GM23338 (cell line): ENCODE measurements at regions not wholly inside any gene's neighbourhood (a gene's known extent, or its start where the extent isn't known, plus 50 kb on each side); places are given as distances from the start of the nearest gene placed in this dataset.

Experiments used
- ATAC-seq: fragments of 200-7000 bp; cut with Tn5 transposase; 3 replicates; pipeline ENCODE4 v1.9.1; 2020
- DNase-seq: peaks from one replicate; pipeline ENCODE4 v3.0.0-alpha.2; 2015; ENCODE audit warnings: low spot score
- H2AFZ ChIP-seq: fragments of 200-600 bp; sonication (generic); 2 replicates; pipeline ENCODE4 v1.8.0; 2016; ENCODE audit warnings: antibody characterized with exemption, mild to moderate bottlenecking, moderate library complexity
- H3F3A ChIP-seq: fragments of 200-600 bp; sonication (generic); replicated peaks from 2 replicates; pipeline ENCODE4 v1.8.0; 2017; ENCODE audit warnings: antibody characterized with exemption, mixed run types, low read depth
- H3K27ac ChIP-seq: fragments of 200-600 bp; sonication (generic); 2 replicates; pipeline ENCODE4 v1.6.1; 2016; ENCODE audit warnings: low read depth
- H3K27me3 ChIP-seq: fragments of 200-600 bp; sonication (generic); 2 replicates; pipeline ENCODE4 v1.8.0; 2016; ENCODE audit warnings: mild to moderate bottlenecking, mixed run types, moderate library complexity; ENCODE audit not compliant: insufficient read depth
- H3K36me3 ChIP-seq: fragments of 200-600 bp; sonication (generic); 2 replicates; pipeline ENCODE4 v1.8.0; 2016; ENCODE audit warnings: mild to moderate bottlenecking; ENCODE audit not compliant: insufficient read depth
- H3K4me1 ChIP-seq: fragments of 200-600 bp; sonication (generic); 2 replicates; pipeline ENCODE4 v1.8.0; 2016; ENCODE audit warnings: mild to moderate bottlenecking, moderate library complexity; ENCODE audit not compliant: insufficient read depth
- H3K4me2 ChIP-seq: fragments of 200-600 bp; sonication (generic); 2 replicates; pipeline ENCODE4 v1.7.1; 2017; ENCODE audit warnings: mixed run types
- H3K4me3 ChIP-seq: fragments of 200-600 bp; sonication (generic); 2 replicates; pipeline ENCODE4 v1.6.1; 2016; ENCODE audit warnings: mixed run types
- H3K79me2 ChIP-seq: fragments of 200-600 bp; sonication (generic); replicated peaks from 2 replicates; pipeline ENCODE4 v1.8.0; 2017; ENCODE audit warnings: mild to moderate bottlenecking; ENCODE audit not compliant: insufficient read depth
- H3K9me2 ChIP-seq: fragments of 200-600 bp; sonication (generic); 2 replicates; pipeline ENCODE4 v1.8.0; 2017; ENCODE audit not compliant: insufficient read depth
- H4K20me1 ChIP-seq: fragments of 200-600 bp; sonication (generic); replicated peaks from 2 replicates; pipeline ENCODE4 v1.8.0; 2017; ENCODE audit warnings: mild to moderate bottlenecking; ENCODE audit not compliant: insufficient read depth
- H3K27ac Mint-ChIP-seq: 2 replicates; pipeline ENCODE4 v1.8.0; 2020; ENCODE audit warnings: inconsistent platforms, mild to moderate bottlenecking, moderate library complexity, mixed read lengths
- H3K27me3 Mint-ChIP-seq: 3 replicates; pipeline ENCODE4 v1.8.0; 2022; ENCODE audit warnings: low read depth, mild to moderate bottlenecking, moderate library complexity, mixed read lengths, inconsistent platforms; ENCODE audit not compliant: insufficient read depth, poor library complexity
- H3K36me3 Mint-ChIP-seq: 3 replicates; pipeline ENCODE4 v1.8.0; 2021; ENCODE audit warnings: low read depth, mild to moderate bottlenecking, inconsistent platforms, moderate library complexity, mixed read lengths
- H3K4me1 Mint-ChIP-seq: 3 replicates; pipeline ENCODE4 v1.8.0; 2020; ENCODE audit warnings: mild to moderate bottlenecking, inconsistent platforms, mixed read lengths
- H3K4me3 Mint-ChIP-seq: 3 replicates; pipeline ENCODE4 v1.8.0; 2021; ENCODE audit warnings: moderate library complexity, mild to moderate bottlenecking, inconsistent platforms, mixed read lengths
- H3K9me3 Mint-ChIP-seq: 3 replicates; pipeline ENCODE4 v1.8.0; 2020; ENCODE audit warnings: moderate library complexity, mild to moderate bottlenecking, inconsistent platforms, mixed read lengths
- CREB1 ChIP-seq: fragments of 250-450 bp; sonication (Bioruptor Pico); IDR thresholded peaks from 2 replicates; pipeline ENCODE4 v1.5.0; 2020; ENCODE audit warnings: low read depth, mild to moderate bottlenecking, moderate library complexity
- CTCF ChIP-seq, 2 experiments: fragments of 200-600 bp in 1 of 2; sonication (generic) in 1 of 2; conservative IDR thresholded peaks; 2 replicates each; pipeline versions ENCODE4 v1.5.1 to v1.6.1; 2016 to 2017; ENCODE audit warnings: antibody characterized with exemption in 2 of 2, low read depth in 2 of 2, mild to moderate bottlenecking in 2 of 2, moderate library complexity in 1 of 2
- ETS1 ChIP-seq: IDR thresholded peaks from 2 replicates; pipeline ENCODE4 v1.6.1; 2016; ENCODE audit warnings: antibody characterized with exemption
- EZH2 ChIP-seq: fragments of 200-600 bp; sonication (generic); IDR thresholded peaks from one replicate; pipeline ENCODE4 v1.8.0; 2017; ENCODE audit warnings: antibody characterized with exemption, mild to moderate bottlenecking, low read depth; ENCODE audit not compliant: unreplicated experiment
- EZH2phosphoT487 ChIP-seq: fragments of 200-600 bp; sonication (generic); IDR thresholded peaks from one replicate; pipeline ENCODE4 v1.8.1; 2018; ENCODE audit warnings: antibody characterized with exemption; ENCODE audit not compliant: unreplicated experiment
- JUNB ChIP-seq: IDR thresholded peaks from one replicate; pipeline ENCODE4 v1.6.1; 2016; ENCODE audit warnings: antibody characterized with exemption; ENCODE audit not compliant: unreplicated experiment
- NANOG ChIP-seq: IDR thresholded peaks from 2 replicates; pipeline ENCODE4 v1.6.1; 2016; ENCODE audit warnings: antibody characterized with exemption, borderline replicate concordance
- POLR2AphosphoS5 ChIP-seq: IDR thresholded peaks from 2 replicates; pipeline ENCODE4 v1.6.1; 2016; ENCODE audit warnings: antibody characterized with exemption, low read depth
- REST ChIP-seq: IDR thresholded peaks from one replicate; pipeline ENCODE4 v1.6.1; 2018; ENCODE audit warnings: antibody characterized with exemption; ENCODE audit not compliant: unreplicated experiment
- STAT1 ChIP-seq: IDR thresholded peaks from one replicate; pipeline ENCODE4 v1.6.1; 2016; ENCODE audit warnings: antibody characterized with exemption; ENCODE audit not compliant: unreplicated experiment
- ZNF114 ChIP-seq: fragments of 250-450 bp; sonication (Bioruptor Pico); IDR thresholded peaks from 2 replicates; pipeline ENCODE4 v1.5.0; 2020; ENCODE audit warnings: mild to moderate bottlenecking, moderate library complexity
- ZNF331 ChIP-seq: fragments of 250-450 bp; sonication (Bioruptor Pico); IDR thresholded peaks from 2 replicates; pipeline ENCODE4 v1.5.0; 2020; ENCODE audit warnings: low read depth, mild to moderate bottlenecking, moderate library complexity
- ZNF462 ChIP-seq: fragments of 250-450 bp; sonication (Bioruptor Pico); IDR thresholded peaks from 2 replicates; pipeline ENCODE4 v1.5.0; 2020; ENCODE audit warnings: mild to moderate bottlenecking, moderate library complexity

GRCh38 chr12:92034083-92034482, 111.6 kb downstream of the BTG1 start:
- no peak for DNase-seq
- Histone ChIP-seq H3K27me3 (no peaks in the 10 kb centered on the region), H4K20me1 (no peaks in the 10 kb centered on the region), H3K4me2 (no peak overlapping the region), H3K4me1 (peaks cover 25% of the 10 kb centered on the region), H3K36me3 (no peaks in the 10 kb centered on the region), H3K4me3 (no peak overlapping the region), H2AFZ (no peak overlapping the region), H3K79me2 (no peaks in the 10 kb centered on the region), H3F3A (no peaks in the 10 kb centered on the region), H3K9me2 (peaks cover 6% of the 10 kb centered on the region; the same call in 1 of the 2 replicates), H3K27ac (no peak overlapping the region)
- H3K27ac Mint-ChIP-seq, result no peak overlapping the region
- no peaks in the 10 kb centered on the region for H3K9me3 Mint-ChIP-seq
- no peak for ATAC-seq
- TF ChIP-seq ETS1, result no peak
- no peak for TF ChIP-seq ZNF331
- no peak for TF ChIP-seq POLR2AphosphoS5
- TF ChIP-seq EZH2phosphoT487, result no peak
- no peak for TF ChIP-seq REST
- TF ChIP-seq EZH2, result no peak
- TF ChIP-seq STAT1, result no peak
- no peak for TF ChIP-seq CTCF (conservative IDR thresholded peaks at IDR 0.05; ENCODE audit: low read depth in 2 of 2)
- no peak for TF ChIP-seq ZNF114
- TF ChIP-seq ZNF462 (CRISPR knock-in tag), result no peak
- no peak for TF ChIP-seq JUNB
- TF ChIP-seq CREB1, result no peak
- TF ChIP-seq NANOG, result no peak
- H3K4me1 Mint-ChIP-seq, result peaks cover 46% of the 10 kb centered on the region
- H3K4me3 Mint-ChIP-seq, result no peak overlapping the region
- H3K36me3 Mint-ChIP-seq, result no peaks in the 10 kb centered on the region
- H3K27me3 Mint-ChIP-seq, result no peaks in the 10 kb centered on the region
